ENCODE measurements at regions not wholly inside any gene's neighbourhood (a gene's known extent, or its start where the extent isn't known, plus 50 kb on each side); places are given as distances from the start of the nearest gene placed in this dataset.

- peaks cover 3% of the 10 kb centered on the region for H3K4me1 Mint-ChIP-seq (ENCODE audit: low read depth)
- no peak overlapping the region for H3K4me3 Mint-ChIP-seq (ENCODE audit: low read depth)
- intact Hi-C loops (cut with micrococcal nuclease) = no loop called here
- H3K27ac Mint-ChIP-seq = no peak overlapping the region
- H3K36me3 Mint-ChIP-seq (ENCODE audit: low read depth) = no peaks in the 10 kb centered on the region
- DNase-seq (ENCODE audit: low spot score) = no peak
- no peaks in the 10 kb centered on the region for H3K9me3 Mint-ChIP-seq
- H3K27me3 Mint-ChIP-seq (ENCODE audit: low read depth) = peaks cover 21% of the 10 kb centered on the region
These were observed 173.2 kb downstream of the SOCS6 start for GRCh38 chr18:70462078-70462439.

GRCh38 chr18:70461323-70462077 is 172.7 kb downstream of the SOCS6 start:
- Mint-ChIP-seq H3K4me1 (ENCODE audit: low read depth) (peaks cover 3% of the 10 kb centered on the region), H3K27me3 (ENCODE audit: low read depth) (peaks cover 21% of the 10 kb centered on the region), H3K27ac (no peak overlapping the region), H3K9me3 (no peaks in the 10 kb centered on the region), H3K4me3 (ENCODE audit: low read depth) (no peak overlapping the region), H3K36me3 (ENCODE audit: low read depth) (no peaks in the 10 kb centered on the region)
- intact Hi-C loops (cut with micrococcal nuclease) = no loop called here
- DNase-seq (ENCODE audit: low spot score) = no peak

DNA sequence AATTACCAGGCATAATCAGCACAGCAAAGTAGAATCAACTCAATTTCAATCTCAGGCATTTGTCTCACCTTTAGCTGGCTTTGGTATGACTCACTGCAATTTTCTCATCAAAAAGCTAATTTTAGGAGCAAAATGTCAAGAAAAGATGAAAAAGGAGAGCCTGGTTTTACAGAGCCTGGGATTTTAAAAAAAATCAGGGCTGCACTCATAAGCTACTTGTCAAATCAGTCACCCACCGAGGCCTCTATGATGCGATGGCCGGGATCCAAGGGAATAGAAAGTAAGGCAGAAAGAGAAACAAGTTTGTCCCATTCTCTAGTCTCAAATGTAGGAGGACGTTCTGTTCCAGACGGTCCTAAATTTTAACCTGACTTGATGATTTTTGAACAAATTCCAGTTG is 170.9 kb downstream of the SOCS6 start:
- intact Hi-C loops (cut with micrococcal nuclease) = no loop called here
- DNase-seq (ENCODE audit: low spot score) = no peak
- Mint-ChIP-seq H3K36me3 (ENCODE audit: low read depth) (no peaks in the 10 kb centered on the region), H3K9me3 (no peaks in the 10 kb centered on the region), H3K4me3 (ENCODE audit: low read depth) (no peak overlapping the region), H3K4me1 (ENCODE audit: low read depth) (peaks cover 2% of the 10 kb centered on the region), H3K27me3 (ENCODE audit: low read depth) (peaks cover 20% of the 10 kb centered on the region), H3K27ac (no peak overlapping the region)

DNA sequence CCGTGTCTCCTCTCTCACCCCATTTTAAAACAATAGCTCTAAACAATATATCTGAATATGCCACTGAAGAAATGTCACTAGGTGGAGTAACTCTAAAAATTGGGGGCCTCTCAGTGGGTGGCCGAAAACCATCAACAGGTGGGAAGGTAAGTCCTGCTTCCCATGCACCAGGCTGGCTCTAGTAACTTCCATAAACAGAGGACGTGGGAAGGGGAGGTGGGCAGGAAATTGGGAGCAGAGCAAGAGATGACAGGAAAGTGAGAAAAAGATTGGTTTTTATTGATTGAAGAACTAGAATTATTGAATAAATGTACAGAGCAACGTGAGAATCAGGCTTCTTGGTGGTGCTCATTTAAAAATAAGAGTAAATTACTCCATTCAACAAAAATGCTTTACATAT is 170.4 kb downstream of the SOCS6 start:
- intact Hi-C loops (cut with micrococcal nuclease) = no loop called here
- Mint-ChIP-seq H3K4me1 (ENCODE audit: low read depth) (no peaks in the 10 kb centered on the region), H3K4me3 (ENCODE audit: low read depth) (no peak overlapping the region), H3K27me3 (ENCODE audit: low read depth) (peaks cover 17% of the 10 kb centered on the region), H3K36me3 (ENCODE audit: low read depth) (no peaks in the 10 kb centered on the region), H3K9me3 (no peaks in the 10 kb centered on the region), H3K27ac (no peak overlapping the region)
- DNase-seq (ENCODE audit: low spot score) = no peak

- no peak overlapping the region for H3K27ac Mint-ChIP-seq
- H3K27me3 Mint-ChIP-seq (ENCODE audit: low read depth) = peaks cover 7% of the 10 kb centered on the region
- no peaks in the 10 kb centered on the region for H3K4me1 Mint-ChIP-seq (ENCODE audit: low read depth)
- H3K9me3 Mint-ChIP-seq = no peaks in the 10 kb centered on the region
- H3K4me3 Mint-ChIP-seq (ENCODE audit: low read depth) = no peak overlapping the region
- intact Hi-C loops (cut with micrococcal nuclease) = no loop called here
- no peak for DNase-seq (ENCODE audit: low spot score)
- H3K36me3 Mint-ChIP-seq (ENCODE audit: low read depth) = no peaks in the 10 kb centered on the region
These were observed 168.9 kb downstream of the SOCS6 start for GRCh38 chr18:70457788-70458187.

DNA sequence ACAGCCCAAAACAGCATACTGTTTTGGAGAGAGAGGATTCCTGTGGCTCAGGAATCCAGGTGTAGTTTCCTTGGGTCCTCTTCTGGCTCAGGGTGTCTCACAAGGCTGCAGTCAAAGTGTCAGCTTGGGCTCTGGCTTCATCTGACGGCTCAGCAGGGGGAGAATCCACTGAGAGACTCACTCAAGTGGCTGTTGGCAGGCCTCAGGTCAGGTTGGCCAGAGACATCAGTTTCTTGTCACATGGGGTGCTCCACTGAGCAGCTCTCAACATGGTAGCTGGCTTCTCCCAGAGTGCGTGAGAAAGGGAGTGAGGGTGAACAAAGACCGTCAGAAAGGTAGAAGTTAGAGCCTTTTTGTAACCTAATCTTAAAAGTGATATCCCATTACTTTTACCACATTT is 168.4 kb downstream of the SOCS6 start:
- Mint-ChIP-seq H3K27ac (no peak overlapping the region), H3K9me3 (no peaks in the 10 kb centered on the region), H3K4me1 (ENCODE audit: low read depth) (no peaks in the 10 kb centered on the region), H3K4me3 (ENCODE audit: low read depth) (no peak overlapping the region), H3K36me3 (ENCODE audit: low read depth) (no peaks in the 10 kb centered on the region), H3K27me3 (ENCODE audit: low read depth) (peaks cover 7% of the 10 kb centered on the region)
- no peak for DNase-seq (ENCODE audit: low spot score)
- intact Hi-C loops (cut with micrococcal nuclease) = no loop called here

DNA sequence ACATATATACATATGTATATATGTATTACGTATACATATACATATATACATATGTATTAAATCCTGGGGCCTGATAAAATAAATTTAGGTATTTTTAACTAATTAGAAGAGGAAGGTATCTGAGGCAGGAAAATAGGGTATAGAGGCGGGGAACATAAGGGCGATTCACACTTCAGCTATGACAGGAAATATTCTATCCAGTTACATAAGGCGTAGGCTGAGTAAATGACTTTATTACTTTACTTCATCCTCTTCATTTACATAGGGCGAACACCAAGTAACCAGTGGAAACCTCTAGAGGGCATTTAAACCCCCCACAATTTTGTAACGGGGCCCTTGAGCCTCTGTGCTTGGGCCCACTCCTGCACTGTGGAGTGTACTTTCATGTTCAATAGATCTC is 167.5 kb downstream of the SOCS6 start:
- H3K36me3 Mint-ChIP-seq (ENCODE audit: low read depth) = no peaks in the 10 kb centered on the region
- H3K4me1 Mint-ChIP-seq (ENCODE audit: low read depth) = no peaks in the 10 kb centered on the region
- H3K4me3 Mint-ChIP-seq (ENCODE audit: low read depth) = no peak overlapping the region
- DNase-seq (ENCODE audit: low spot score) = no peak
- H3K27me3 Mint-ChIP-seq (ENCODE audit: low read depth) = peaks cover 2% of the 10 kb centered on the region
- no peaks in the 10 kb centered on the region for H3K9me3 Mint-ChIP-seq
- intact Hi-C loops (cut with micrococcal nuclease) = no loop called here
- no peak overlapping the region for H3K27ac Mint-ChIP-seq

- Mint-ChIP-seq H3K9me3 (no peaks in the 10 kb centered on the region), H3K4me3 (ENCODE audit: low read depth) (no peak overlapping the region), H3K27ac (no peak overlapping the region), H3K4me1 (ENCODE audit: low read depth) (no peaks in the 10 kb centered on the region), H3K36me3 (ENCODE audit: low read depth) (no peaks in the 10 kb centered on the region), H3K27me3 (ENCODE audit: low read depth) (peaks cover 2% of the 10 kb centered on the region)
- DNase-seq (ENCODE audit: low spot score) = no peak
- intact Hi-C loops (cut with micrococcal nuclease) = loop anchor here (2.0 kb wide), 1 partner anchor 261 kb away; no protein-coding TSS in a partner anchor
These were observed 166.9 kb downstream of the SOCS6 start for GRCh38 chr18:70455731-70456130.

DNA sequence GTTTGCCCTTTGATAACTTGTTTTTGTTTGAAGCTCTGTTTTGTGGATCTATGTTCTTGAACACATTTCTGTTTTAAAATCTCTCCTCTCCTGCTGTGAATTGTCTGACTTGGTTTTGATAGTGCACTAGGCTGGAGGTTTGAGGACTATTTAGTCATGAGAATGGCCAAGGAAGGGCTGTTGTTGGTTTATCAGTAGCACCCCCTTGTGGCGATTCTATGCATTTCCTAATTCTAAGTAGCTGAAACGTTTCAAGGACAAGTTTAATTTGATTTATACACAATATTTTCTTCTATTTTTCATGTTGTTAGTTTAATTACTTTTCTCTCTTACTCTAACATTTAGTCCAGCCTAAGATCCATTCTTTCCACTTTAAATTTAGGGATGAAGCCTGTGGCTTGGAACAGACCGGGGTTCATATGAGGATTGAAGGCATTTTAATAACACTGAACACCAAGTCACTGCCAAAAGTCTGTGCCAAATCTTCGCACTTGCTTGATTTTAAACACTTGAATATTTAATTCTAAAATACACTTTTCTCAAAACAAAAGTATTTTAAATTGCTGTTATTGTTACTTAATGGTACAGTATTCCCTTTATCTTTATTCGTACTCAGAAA is 166.0 kb downstream of the SOCS6 start:
- Mint-ChIP-seq H3K36me3 (ENCODE audit: low read depth) (no peaks in the 10 kb centered on the region), H3K9me3 (no peaks in the 10 kb centered on the region), H3K4me3 (ENCODE audit: low read depth) (no peak overlapping the region), H3K4me1 (ENCODE audit: low read depth) (no peaks in the 10 kb centered on the region), H3K27me3 (ENCODE audit: low read depth) (peaks cover 2% of the 10 kb centered on the region), H3K27ac (no peak overlapping the region)
- DNase-seq (ENCODE audit: low spot score) = no peak
- intact Hi-C loops (cut with micrococcal nuclease) = loop anchor here (2.0 kb wide), 1 partner anchor 260 kb away; no protein-coding TSS in a partner anchor

DNA sequence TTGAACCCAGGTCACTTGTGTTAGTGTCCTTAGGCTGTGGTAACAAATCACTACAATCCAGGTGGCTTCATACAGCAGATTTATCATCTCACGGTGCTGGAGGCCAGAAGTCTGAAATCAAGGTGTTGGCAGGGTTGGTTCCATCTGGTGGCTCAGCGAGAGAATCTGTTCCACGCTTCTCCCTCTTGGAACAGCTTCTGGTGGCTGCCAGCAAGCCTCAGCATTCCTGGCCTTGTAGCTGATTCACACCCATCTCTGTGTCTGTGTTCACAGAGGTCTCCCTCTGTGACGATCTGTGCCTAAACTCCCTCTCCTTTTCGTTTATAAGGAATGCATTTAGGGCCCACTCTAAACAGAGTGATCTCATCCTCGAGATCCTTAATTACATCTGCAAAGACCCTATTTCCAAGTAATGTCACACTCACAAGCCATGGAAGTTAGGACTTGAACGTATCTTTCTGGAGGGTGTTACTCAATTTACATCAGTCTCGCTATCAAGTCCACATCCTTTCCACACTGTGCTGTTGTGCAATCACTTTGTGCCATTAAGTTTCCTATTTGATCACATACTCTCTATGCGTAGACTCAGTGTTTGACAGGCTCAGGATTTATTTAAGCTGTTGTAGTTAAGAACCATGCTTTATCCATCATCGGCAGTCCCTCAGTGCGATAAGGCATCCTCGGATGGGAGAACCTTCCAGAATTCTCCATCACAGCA is 164.4 kb downstream of the SOCS6 start:
- DNase-seq (ENCODE audit: low spot score) = no peak
- Mint-ChIP-seq H3K27ac (no peak overlapping the region), H3K9me3 (no peaks in the 10 kb centered on the region), H3K27me3 (ENCODE audit: low read depth) (no peaks in the 10 kb centered on the region), H3K4me1 (ENCODE audit: low read depth) (no peaks in the 10 kb centered on the region), H3K4me3 (ENCODE audit: low read depth) (no peak overlapping the region), H3K36me3 (ENCODE audit: low read depth) (no peaks in the 10 kb centered on the region)
- intact Hi-C loops (cut with micrococcal nuclease) = no loop called here

- H3K36me3 Mint-ChIP-seq (ENCODE audit: low read depth) = no peaks in the 10 kb centered on the region
- intact Hi-C loops (cut with micrococcal nuclease) = no loop called here
- no peak for DNase-seq (ENCODE audit: low spot score)
- H3K27me3 Mint-ChIP-seq (ENCODE audit: low read depth) = no peaks in the 10 kb centered on the region
- no peak overlapping the region for H3K4me3 Mint-ChIP-seq (ENCODE audit: low read depth)
- H3K9me3 Mint-ChIP-seq = no peaks in the 10 kb centered on the region
- no peak overlapping the region for H3K27ac Mint-ChIP-seq
- no peaks in the 10 kb centered on the region for H3K4me1 Mint-ChIP-seq (ENCODE audit: low read depth)
These were observed 163.7 kb downstream of the SOCS6 start for GRCh38 chr18:70452501-70452900.

DNA sequence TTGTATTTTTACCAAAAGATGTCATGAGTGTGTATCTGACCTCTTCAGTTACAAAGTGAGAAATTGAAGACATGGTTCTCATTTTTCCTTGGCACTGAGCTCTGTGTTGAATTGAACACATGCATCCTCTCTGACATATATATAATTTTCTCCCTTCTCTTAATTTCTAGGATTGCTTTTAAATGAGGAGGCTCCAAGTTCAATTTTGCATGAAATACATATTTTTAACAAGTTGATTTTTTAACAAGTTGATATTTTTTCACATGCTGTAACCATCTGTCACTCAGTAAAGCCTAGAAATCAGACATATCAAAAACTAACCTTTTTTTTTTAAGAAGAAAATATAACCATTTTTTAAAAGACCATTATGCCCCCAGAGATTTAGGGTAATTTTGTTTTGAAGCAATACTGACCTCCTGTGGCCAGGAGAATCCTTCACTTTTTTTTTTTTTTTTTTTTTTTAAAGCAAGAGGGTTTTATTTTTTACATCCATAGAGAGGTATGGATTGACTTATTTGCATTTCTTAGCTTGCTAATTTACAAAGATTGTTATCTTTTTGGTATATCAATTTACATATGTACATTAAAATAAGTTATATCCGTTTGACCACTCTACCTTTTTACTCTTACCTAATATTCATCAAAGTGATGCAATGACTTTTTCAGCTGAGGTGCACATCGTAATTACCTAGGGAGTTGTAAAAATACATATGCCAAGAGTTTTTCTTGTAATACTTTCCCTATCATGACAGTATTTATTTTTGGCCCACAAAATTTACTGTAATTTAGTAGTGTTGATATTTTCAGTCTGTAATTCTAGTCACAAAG is 161.8 kb downstream of the SOCS6 start:
- intact Hi-C loops (cut with micrococcal nuclease) = no loop called here
- no peaks in the 10 kb centered on the region for H3K36me3 Mint-ChIP-seq (ENCODE audit: low read depth)
- DNase-seq (ENCODE audit: low spot score) = no peak
- no peak overlapping the region for H3K4me3 Mint-ChIP-seq (ENCODE audit: low read depth)
- H3K9me3 Mint-ChIP-seq = no peaks in the 10 kb centered on the region
- H3K27ac Mint-ChIP-seq = no peak overlapping the region
- no peaks in the 10 kb centered on the region for H3K27me3 Mint-ChIP-seq (ENCODE audit: low read depth)
- no peaks in the 10 kb centered on the region for H3K4me1 Mint-ChIP-seq (ENCODE audit: low read depth)

Data from activated T-helper 2 cell treated with anti-CD3 and anti-CD28 coated beads, Interferon-gamma antibody, Interleukin-2, Interleukin-4, amounts not matched to agents 10 μg/mL and 5 μg/mL and 100 μg/mL, durations not matched to agents 14 hours and 24 hours and 36 hours (primary cell).